OCI-LY7 (cell line): ENCODE measurements at regions not wholly inside any gene's neighbourhood (a gene's known extent, or its start where the extent isn't known, plus 50 kb on each side); places are given as distances from the start of the nearest gene placed in this dataset.

Source experiments
- BruUV-seq: library from RNA; stranded (reverse); fragments of 400-500 nt; replicated peaks from 2 replicates; lab custom pipeline; 2021; lab: Mats Ljungman, UMichigan
- CTCF ChIA-PET: fragments of 300-600 bp; sonication (Branson Sonifier 250); formaldehyde crosslinking; loops from one replicate; lab custom pipeline; 2022; ENCODE audit warnings: antibody characterized with exemption; ENCODE audit not compliant: unreplicated experiment; lab: Charles Lee
- POLR2A ChIA-PET: fragments of 300-600 bp; sonication (Branson Sonifier 250); formaldehyde crosslinking; loops from one replicate; lab custom pipeline; 2022; ENCODE audit warnings: antibody characterized with exemption; lab: Charles Lee
- DNase-seq: peaks from one replicate; pipeline ENCODE4 v3.0.0-alpha.2; 2015; ENCODE audit warnings: low spot score
- H2AFZ ChIP-seq: fragments of 200-600 bp; sonication (generic), shearing (Covaris generic); 2 replicates; pipeline ENCODE4 v1.6.1; 2014; ENCODE audit warnings: mild to moderate bottlenecking, antibody characterized with exemption, low read length, moderate library complexity
- H3K27ac ChIP-seq: fragments of 200-600 bp; sonication (generic); 2 replicates; pipeline ENCODE4 v1.5.1; 2014; ENCODE audit warnings: mixed run types, low read depth, mild to moderate bottlenecking, moderate library complexity, low read length, inconsistent platforms; ENCODE audit not compliant: poor library complexity, severe bottlenecking
- H3K36me3 ChIP-seq: fragments of 200-600 bp; sonication (generic); 2 replicates; pipeline ENCODE4 v1.6.1; 2014; ENCODE audit warnings: mild to moderate bottlenecking, antibody characterized with exemption, low read length, moderate library complexity, mixed read lengths; ENCODE audit not compliant: insufficient read depth
- H3K4me1 ChIP-seq: fragments of 200-600 bp; sonication (generic); 2 replicates; pipeline ENCODE4 v1.5.1; 2014; ENCODE audit warnings: mild to moderate bottlenecking, low read length; ENCODE audit not compliant: insufficient read depth, poor library complexity, severe bottlenecking
- H3K4me2 ChIP-seq: fragments of 200-600 bp; sonication (generic); 2 replicates; pipeline ENCODE4 v1.6.1; 2014; ENCODE audit warnings: mild to moderate bottlenecking, low read length
- H3K4me3 ChIP-seq: fragments of 200-600 bp; sonication (generic); 2 replicates; pipeline ENCODE4 v1.5.1; 2014; ENCODE audit warnings: mild to moderate bottlenecking, low read depth, low read length; ENCODE audit not compliant: poor library complexity, severe bottlenecking
- H3K79me2 ChIP-seq: fragments of 200-600 bp; sonication (generic); 2 replicates; pipeline ENCODE4 v1.6.1; 2016; ENCODE audit warnings: low read depth, mild to moderate bottlenecking, low read length, moderate library complexity, mixed read lengths; ENCODE audit not compliant: insufficient read depth
- H3K9me2 ChIP-seq: fragments of 200-600 bp; sonication (generic); 2 replicates; pipeline ENCODE4 v1.6.1; 2016; ENCODE audit warnings: mild to moderate bottlenecking, low read length, mixed read lengths; ENCODE audit not compliant: insufficient read depth
- H3K9me3 ChIP-seq: fragments of 200-600 bp; sonication (generic); 2 replicates; pipeline ENCODE4 v1.6.1; 2014; ENCODE audit warnings: mild to moderate bottlenecking, mixed run types, low read length, mixed read lengths
- H4K20me1 ChIP-seq: fragments of 200-600 bp; sonication (generic); 2 replicates; pipeline ENCODE4 v1.6.1; 2014; ENCODE audit warnings: mild to moderate bottlenecking, antibody characterized with exemption, low read length, moderate library complexity, mixed read lengths; ENCODE audit not compliant: insufficient read depth
- EZH2phosphoT487 ChIP-seq: fragments of 200-600 bp; sonication (generic); IDR thresholded peaks from 2 replicates; pipeline ENCODE4 v1.6.1; 2018; ENCODE audit warnings: low read depth, borderline replicate concordance, mild to moderate bottlenecking, mixed run types, antibody characterized with exemption, low read length, moderate library complexity, mixed read lengths
- intact Hi-C: fragments of 100-400 bp; cut with micrococcal nuclease; formaldehyde crosslinking; loops from one replicate; pipeline ENCODE4 v1.10.0; 2022; ENCODE audit not compliant: unreplicated experiment
- TF ChIP-seq, protein P1 (sequence below): fragments of 200-600 bp; sonication (generic); conservative IDR thresholded peaks from 2 replicates; pipeline ENCODE4 v1.5.1; 2014; ENCODE audit warnings: mild to moderate bottlenecking, antibody characterized with exemption, low read length, moderate library complexity, mixed read lengths

DNA sequence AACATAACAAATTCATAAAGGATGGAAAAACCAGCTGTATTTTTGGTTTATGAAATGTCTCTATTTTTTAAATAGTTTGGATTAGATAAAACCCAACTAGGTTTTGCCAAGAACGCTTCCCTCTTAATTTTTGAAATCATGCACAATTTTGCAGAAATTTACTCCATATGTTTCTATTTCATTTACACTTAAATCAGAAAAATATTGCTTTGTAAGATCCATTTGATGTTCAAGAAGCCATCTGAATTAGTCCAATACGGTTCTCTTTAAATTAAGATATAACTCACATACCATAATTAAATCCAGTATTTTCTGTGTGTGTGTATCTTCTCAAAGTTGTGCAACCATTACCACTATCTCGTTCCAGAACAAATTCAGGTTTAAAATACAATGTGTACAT is 78.6 kb upstream of the FBXL7 start:
- BruUV-seq, result no TSS peak
- Histone ChIP-seq H3K27ac (no peak overlapping the region), H3K4me2 (no peak overlapping the region), H3K9me3 (no peaks in the 10 kb centered on the region), H3K9me2 (no peaks in the 10 kb centered on the region), H4K20me1 (no peaks in the 10 kb centered on the region), H3K4me1 (no peaks in the 10 kb centered on the region), H3K4me3 (no peak overlapping the region), H3K36me3 (no peaks in the 10 kb centered on the region), H3K79me2 (no peaks in the 10 kb centered on the region), H2AFZ (no peak overlapping the region)
- no peak for DNase-seq
- POLR2A ChIA-PET, result no interaction called here
- TF ChIP-seq EZH2phosphoT487, result no peak
- TF ChIP-seq, protein P1, sequence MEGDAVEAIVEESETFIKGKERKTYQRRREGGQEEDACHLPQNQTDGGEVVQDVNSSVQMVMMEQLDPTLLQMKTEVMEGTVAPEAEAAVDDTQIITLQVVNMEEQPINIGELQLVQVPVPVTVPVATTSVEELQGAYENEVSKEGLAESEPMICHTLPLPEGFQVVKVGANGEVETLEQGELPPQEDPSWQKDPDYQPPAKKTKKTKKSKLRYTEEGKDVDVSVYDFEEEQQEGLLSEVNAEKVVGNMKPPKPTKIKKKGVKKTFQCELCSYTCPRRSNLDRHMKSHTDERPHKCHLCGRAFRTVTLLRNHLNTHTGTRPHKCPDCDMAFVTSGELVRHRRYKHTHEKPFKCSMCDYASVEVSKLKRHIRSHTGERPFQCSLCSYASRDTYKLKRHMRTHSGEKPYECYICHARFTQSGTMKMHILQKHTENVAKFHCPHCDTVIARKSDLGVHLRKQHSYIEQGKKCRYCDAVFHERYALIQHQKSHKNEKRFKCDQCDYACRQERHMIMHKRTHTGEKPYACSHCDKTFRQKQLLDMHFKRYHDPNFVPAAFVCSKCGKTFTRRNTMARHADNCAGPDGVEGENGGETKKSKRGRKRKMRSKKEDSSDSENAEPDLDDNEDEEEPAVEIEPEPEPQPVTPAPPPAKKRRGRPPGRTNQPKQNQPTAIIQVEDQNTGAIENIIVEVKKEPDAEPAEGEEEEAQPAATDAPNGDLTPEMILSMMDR, result no peak
- CTCF ChIA-PET, result no interaction called here
- intact Hi-C loops, result no loop called here

- Histone ChIP-seq H3K9me3 (no peaks in the 10 kb centered on the region), H3K4me3 (no peak overlapping the region), H3K4me2 (no peak overlapping the region), H3K36me3 (no peaks in the 10 kb centered on the region), H3K4me1 (no peaks in the 10 kb centered on the region), H2AFZ (no peak overlapping the region), H3K9me2 (no peaks in the 10 kb centered on the region), H3K79me2 (no peaks in the 10 kb centered on the region), H4K20me1 (no peaks in the 10 kb centered on the region), H3K27ac (no peak overlapping the region)
- no peak for DNase-seq
- ChIA-PET CTCF (no interaction called here), POLR2A (no interaction called here)
- intact Hi-C loops, result no loop called here
- TF ChIP-seq, protein P1, result no peak
- TF ChIP-seq EZH2phosphoT487, result no peak
- no TSS peak for BruUV-seq
Observed at GRCh38 chr5:15420201-15420600, 79.8 kb upstream of the FBXL7 start.

- Histone ChIP-seq H3K9me2 (no peaks in the 10 kb centered on the region), H2AFZ (no peak overlapping the region), H3K9me3 (0 out of 2 replicates have a peak, but pooled peaks cover 4% of the 10 kb centered on the region), H3K27ac (no peak overlapping the region), H3K4me2 (no peak overlapping the region), H3K36me3 (no peaks in the 10 kb centered on the region), H3K79me2 (no peaks in the 10 kb centered on the region), H4K20me1 (no peaks in the 10 kb centered on the region), H3K4me3 (no peak overlapping the region), H3K4me1 (no peaks in the 10 kb centered on the region)
- no peak for TF ChIP-seq EZH2phosphoT487
- TF ChIP-seq, protein P1, result no peak
- ChIA-PET CTCF (no interaction called here), POLR2A (interaction anchor here (1.0 kb wide), 1 partner anchor 375 kb away, joined by 3 read pairs; no protein-coding TSS in a partner anchor)
- no peak for DNase-seq
- intact Hi-C loops, result no loop called here
- BruUV-seq, result no TSS peak
Observed at GRCh38 chr5:15417156-15417555, 82.8 kb upstream of the FBXL7 start.
